ENCODE measurements at regions not wholly inside any gene's neighbourhood (a gene's known extent, or its start where the extent isn't known, plus 50 kb on each side); places are given as distances from the start of the nearest gene placed in this dataset.

- Histone ChIP-seq H3K36me3 (no peaks in the 10 kb centered on the region), H3K4me1 (no peaks in the 10 kb centered on the region), H3K27ac (no peak overlapping the region), H3K27me3 (no peaks in the 10 kb centered on the region), H3K9me3 (no peaks in the 10 kb centered on the region), H3K4me3 (no peak overlapping the region)
- intact Hi-C loops (cut with DNase I) = no loop called here
- DNase-seq (ENCODE audit: low spot score in 2 of 2) = no peak
- TF ChIP-seq CTCF (IDR thresholded peaks at IDR 0.05) = no peak
Measured at GRCh38 chr2:129428086-129428660, 551.3 kb upstream of the RAB6C start.

DNA sequence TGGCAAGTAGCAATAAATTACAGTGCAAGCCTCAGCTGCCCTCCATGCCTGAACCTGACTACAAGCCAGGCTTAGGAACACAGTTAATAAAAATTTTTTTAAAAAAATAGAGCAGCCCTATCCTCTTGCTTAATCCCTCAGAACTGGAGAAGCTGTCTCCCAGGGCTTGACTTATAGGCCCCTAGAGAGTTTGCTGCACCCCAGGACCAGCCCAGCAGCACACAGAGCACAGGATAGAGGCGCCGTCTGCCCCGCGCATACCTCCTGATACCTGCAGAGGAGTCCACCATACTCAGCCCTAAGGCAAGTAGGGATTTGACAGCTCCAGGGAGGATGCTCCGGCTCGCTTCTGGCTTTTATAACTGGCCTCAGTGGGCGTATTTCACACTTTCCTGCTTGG is 548.6 kb upstream of the RAB6C start:
- Histone ChIP-seq H3K9me3 (no peaks in the 10 kb centered on the region), H3K27me3 (no peaks in the 10 kb centered on the region), H3K36me3 (no peaks in the 10 kb centered on the region), H3K27ac (no peak overlapping the region), H3K4me3 (no peak overlapping the region), H3K4me1 (no peaks in the 10 kb centered on the region)
- no peak for TF ChIP-seq CTCF (IDR thresholded peaks at IDR 0.05)
- intact Hi-C loops (cut with DNase I) = no loop called here
- DNase-seq (ENCODE audit: low spot score in 2 of 2) = no peak

GRCh38 chr2:129431881-129432280 is 547.6 kb upstream of the RAB6C start:
- Histone ChIP-seq H3K4me1 (no peaks in the 10 kb centered on the region), H3K9me3 (no peaks in the 10 kb centered on the region), H3K36me3 (no peaks in the 10 kb centered on the region), H3K27ac (no peak overlapping the region), H3K27me3 (no peaks in the 10 kb centered on the region), H3K4me3 (no peak overlapping the region)
- intact Hi-C loops (cut with DNase I) = no loop called here
- DNase-seq (ENCODE audit: low spot score in 2 of 2) = no peak
- TF ChIP-seq CTCF (IDR thresholded peaks at IDR 0.05) = no peak

GRCh38 chr2:129436809-129437208 is 542.7 kb upstream of the RAB6C start:
- DNase-seq (ENCODE audit: low spot score in 2 of 2) = no peak
- Histone ChIP-seq H3K9me3 (no peaks in the 10 kb centered on the region), H3K4me1 (no peaks in the 10 kb centered on the region), H3K36me3 (no peaks in the 10 kb centered on the region), H3K27ac (no peak overlapping the region), H3K4me3 (no peak overlapping the region), H3K27me3 (no peaks in the 10 kb centered on the region)
- intact Hi-C loops (cut with DNase I) = no loop called here
- TF ChIP-seq CTCF (IDR thresholded peaks at IDR 0.05) = no peak

GRCh38 chr2:129437725-129438124 is 541.7 kb upstream of the RAB6C start:
- intact Hi-C loops (cut with DNase I) = no loop called here
- no peaks in the 10 kb centered on the region for H3K36me3 ChIP-seq
- no peaks in the 10 kb centered on the region for H3K4me1 ChIP-seq
- no peak overlapping the region for H3K4me3 ChIP-seq
- no peak overlapping the region for H3K27ac ChIP-seq
- no peak for DNase-seq (ENCODE audit: low spot score in 2 of 2)
- H3K9me3 ChIP-seq = no peaks in the 10 kb centered on the region
- no peak for TF ChIP-seq CTCF (IDR thresholded peaks at IDR 0.05)
- no peaks in the 10 kb centered on the region for H3K27me3 ChIP-seq

- Histone ChIP-seq H3K4me3 (no peak overlapping the region), H3K36me3 (no peaks in the 10 kb centered on the region), H3K27me3 (no peaks in the 10 kb centered on the region), H3K4me1 (no peaks in the 10 kb centered on the region), H3K27ac (no peak overlapping the region), H3K9me3 (no peaks in the 10 kb centered on the region)
- intact Hi-C loops (cut with DNase I) = no loop called here
- no peak for DNase-seq (ENCODE audit: low spot score in 2 of 2)
- no peak for TF ChIP-seq CTCF (IDR thresholded peaks at IDR 0.05)
Measured at GRCh38 chr2:129438501-129439057, 540.9 kb upstream of the RAB6C start.
